Motor neuron (in vitro differentiated cells): ENCODE measurements at regions not wholly inside any gene's neighbourhood (a gene's known extent, or its start where the extent isn't known, plus 50 kb on each side); places are given as distances from the start of the nearest gene placed in this dataset.
"Not testable (repeated sequence)": the region's sequence is repeated elsewhere in the genome, so short reads cannot be mapped to it uniquely, and the experiment has no call there.

Source experiments
- ATAC-seq, 8 experiments: fragments of 200-7000 bp; cut with Tn5 transposase; replicated peaks in 6 of 8; 2 replicates each; pipeline ENCODE4 v1.8.0; 2021; ENCODE audit warnings: mild to moderate bottlenecking in 8 of 8, moderate library complexity in 8 of 8
- H3K27ac ChIP-seq, 2 donors: fragments of 250-450 bp; sonication (Bioruptor Pico); 2 replicates each; pipeline ENCODE4 v1.9.0; 2021; ENCODE audit warnings: antibody characterized with exemption in 2 of 2, mild to moderate bottlenecking in 2 of 2, moderate library complexity in 1 of 2
- H3K4me1 ChIP-seq, 2 donors: fragments of 250-450 bp; sonication (Bioruptor Pico); replicated peaks in 1 of 2; 2 replicates each; pipeline ENCODE4 v1.6.1; 2021; ENCODE audit warnings: antibody characterized with exemption in 2 of 2, mild to moderate bottlenecking in 2 of 2, moderate library complexity in 1 of 2
- H3K4me3 ChIP-seq, 5 donors: fragments of 250-450 bp; sonication (Bioruptor Pico); 2 replicates each; pipeline ENCODE4 v1.9.0; 2021; ENCODE audit warnings: antibody characterized with exemption in 5 of 5, mild to moderate bottlenecking in 5 of 5, moderate library complexity in 4 of 5
- WGBS, 10 experiments: fragments of 450-650 bp; shearing (Covaris generic); methylation state at CpG; one replicate each; pipeline ENCODE4 v1.0.0; 2022; 5-methylcytosine and 5-hydroxymethylcytosine counted together
- in situ Hi-C, 9 experiments: fragments of 400-800 bp; cut with MboI; loops; one replicate each; pipeline ENCODE4 v1.15.0; 2021; ENCODE audit warnings: low sequenced_read_pairs in 9 of 9, low pct_unique_long_range_greater_than_20kb in 2 of 9; ENCODE audit not compliant: unreplicated experiment in 9 of 9

DNA sequence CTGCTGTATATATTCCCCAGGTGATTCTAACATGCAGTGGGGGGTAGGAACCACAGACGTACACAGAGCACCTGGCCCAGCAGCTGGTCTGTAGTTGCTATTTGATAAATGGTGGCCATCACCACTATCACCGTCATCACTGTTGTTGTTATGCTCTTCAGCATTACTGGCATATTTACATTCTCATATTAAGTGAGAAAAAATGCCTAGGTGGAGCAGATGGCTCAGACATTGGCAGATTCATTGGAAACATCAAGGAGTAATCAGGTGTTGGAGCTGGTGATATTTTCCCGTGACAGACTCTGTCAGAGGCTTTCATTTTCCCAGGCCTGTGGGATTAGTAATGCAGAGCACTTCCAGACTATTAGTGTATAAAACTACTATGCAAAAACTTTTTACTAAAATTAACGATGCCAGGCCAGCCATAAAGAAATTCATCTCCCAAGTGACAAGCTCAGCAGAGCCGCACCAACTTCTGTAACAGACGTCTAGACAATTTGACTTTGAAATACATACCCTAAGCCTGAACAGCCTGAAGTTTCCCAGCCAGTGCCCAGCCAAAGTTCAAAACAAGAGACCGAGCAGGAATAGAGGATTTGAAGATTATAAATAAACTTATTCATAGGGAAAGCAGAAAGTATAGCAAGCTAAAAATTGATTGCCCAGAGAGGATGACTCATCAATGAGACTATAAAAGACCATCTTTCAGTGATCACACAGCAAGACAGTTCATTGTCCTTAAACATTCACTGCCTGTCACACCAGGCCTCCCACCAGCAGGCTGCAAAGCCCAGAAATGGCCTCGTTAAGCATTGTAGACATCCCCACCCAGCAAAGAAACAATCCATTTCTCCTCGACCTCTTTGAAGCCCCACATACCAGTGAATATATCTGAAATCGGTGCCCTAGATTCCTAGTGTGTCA, 247.4 kb upstream of the CHAC2 start:
- WGBS, 10 experiments = 5 to 66% (median 44%) methylated on average over 1 to 9 of the region's 10 CpGs; no CpG with 5 or more reads in 2 of the 10 experiments
- peak in 5 of 8 experiments; percentile 85 to 92 (median 86) for ATAC-seq
- Histone ChIP-seq H3K27ac (peak overlapping the region in 1 of 2 donors; percentile 19), H3K4me3 (no peak overlapping the region), H3K4me1 (peaks cover 27 to 31% of the 10 kb centered on the region in 2 donors)
- in situ Hi-C loops = no loop called here

- Histone ChIP-seq H3K4me3 (no peak overlapping the region), H3K4me1 (peaks cover 28 to 31% of the 10 kb centered on the region in 2 donors), H3K27ac (no peak overlapping the region)
- WGBS, 10 experiments = 58 to 100% (median 83%) methylated on average over 1 to 6 of the region's 7 CpGs; no CpG with 5 or more reads in 1 of the 10 experiments
- ATAC-seq = peak in 1 of 8 experiments; percentile 20
- in situ Hi-C loops = no loop called here
Observed at GRCh38 chr2:53517406-53517805, 250.2 kb upstream of the CHAC2 start.

DNA sequence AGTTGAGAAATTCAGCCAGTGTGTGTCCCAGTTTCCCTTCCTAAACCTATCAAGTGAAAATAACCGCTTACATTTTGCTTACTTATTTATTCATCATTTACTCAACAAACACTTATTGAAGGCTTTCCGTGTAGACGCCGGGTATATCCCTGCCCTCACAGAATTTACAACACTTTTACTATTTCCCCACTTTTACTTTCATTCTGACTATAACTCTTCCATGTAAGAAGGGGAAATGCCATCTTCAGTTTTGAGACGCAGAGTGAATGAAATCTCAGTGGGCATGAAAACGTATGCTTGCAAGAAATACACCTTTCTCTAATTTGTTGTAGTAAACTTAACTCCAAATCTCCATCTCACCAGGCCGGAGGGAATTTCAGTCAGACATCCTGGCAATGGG, 251.0 kb upstream of the CHAC2 start:
- H3K4me3 ChIP-seq = no peak overlapping the region
- 64 to 100% (median 95%) methylated on average over 1 to 7 of the region's 7 CpGs for WGBS, 10 experiments
- peaks cover 28 to 31% of the 10 kb centered on the region in 2 donors for H3K4me1 ChIP-seq
- H3K27ac ChIP-seq = no peak overlapping the region
- in situ Hi-C loops = no loop called here
- no peak for ATAC-seq

- peak; percentile 45 to 90 (median 70) for ATAC-seq
- WGBS, 10 experiments = 29 to 100% (median 60%) methylated on average over 1 to 6 of the region's 6 CpGs; no CpG with 5 or more reads in 1 of the 10 experiments
- H3K4me1 ChIP-seq = peaks cover 24 to 25% of the 10 kb centered on the region in 2 donors
- no peak overlapping the region for H3K27ac ChIP-seq
- no peak overlapping the region for H3K4me3 ChIP-seq
- in situ Hi-C loops = no loop called here
Observed at GRCh38 chr2:53515435-53516332, 251.9 kb upstream of the CHAC2 start.

GRCh38 chr2:53513167-53513666, 254.4 kb upstream of the CHAC2 start:
- no peak for ATAC-seq
- no peak overlapping the region for H3K4me3 ChIP-seq
- 36 to 100% (median 78%) methylated on average over 1 to 4 of the region's 4 CpGs for WGBS, 10 experiments
- no peak overlapping the region for H3K27ac ChIP-seq
- in situ Hi-C loops = no loop called here
- H3K4me1 ChIP-seq = peaks cover 12% of the 10 kb centered on the region in 2 donors

DNA sequence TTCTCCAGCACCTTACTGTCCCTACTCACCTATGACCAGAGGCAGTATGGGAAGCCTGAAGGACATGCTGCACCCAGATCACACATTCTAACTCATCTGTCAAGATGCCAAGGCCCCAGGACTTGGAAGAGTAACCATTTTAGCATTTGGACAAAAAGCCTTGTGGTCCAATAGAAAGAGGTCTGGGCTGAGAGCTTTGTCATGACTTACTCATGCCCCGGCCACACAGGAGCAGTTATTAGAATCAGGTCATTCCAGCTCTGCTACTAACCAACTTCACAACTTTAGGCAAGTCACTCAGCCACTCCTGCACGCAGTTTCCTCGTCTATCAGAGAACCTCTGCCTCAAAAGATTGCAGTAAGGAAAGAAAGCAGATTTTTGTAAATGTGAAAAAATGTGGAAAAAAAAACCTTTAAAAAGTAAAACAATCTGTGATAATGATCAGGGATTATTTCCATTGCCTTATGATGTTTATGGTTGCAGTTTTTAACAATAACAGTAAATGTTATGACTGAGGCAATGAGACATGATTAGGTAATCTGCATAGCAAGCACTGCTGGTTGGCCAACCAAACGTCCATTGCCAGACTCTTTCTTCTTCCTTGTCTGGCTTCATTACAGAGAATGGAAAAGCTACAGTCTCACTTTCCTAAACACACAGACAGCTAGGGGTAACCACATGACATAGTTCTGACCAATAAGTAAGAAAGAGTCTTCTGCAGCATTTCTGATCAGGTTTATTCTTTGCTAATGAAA, 255.4 kb upstream of the CHAC2 start:
- Histone ChIP-seq H3K4me1 (peaks cover 6 to 12% of the 10 kb centered on the region in 2 donors), H3K4me3 (no peak overlapping the region), H3K27ac (no peak overlapping the region)
- WGBS, 10 experiments = 20 to 100% (median 90%) methylated on average over 1 to 3 of the region's 4 CpGs; no CpG with 5 or more reads in 1 of the 10 experiments
- peak in 2 of 8 experiments; percentile 41 to 65 for ATAC-seq
- in situ Hi-C loops = no loop called here

DNA sequence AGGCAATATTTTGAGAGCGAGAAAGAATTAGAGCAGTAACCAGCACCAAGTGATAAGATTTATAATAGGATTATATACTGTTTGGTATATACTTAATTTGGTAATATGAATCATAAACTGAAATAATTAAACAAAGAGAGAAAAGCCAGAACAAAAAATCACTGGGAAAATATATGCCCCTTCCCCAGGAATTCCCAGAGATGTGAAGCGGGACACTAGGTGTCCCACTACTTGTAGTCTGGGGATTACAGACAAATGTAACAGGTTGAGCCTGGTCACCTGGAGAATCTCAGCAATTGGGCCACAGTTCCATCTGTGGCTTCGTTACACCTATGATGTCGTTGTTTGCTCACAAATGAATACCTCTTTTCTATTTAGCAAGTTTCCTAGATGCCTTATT, 256.1 kb upstream of the CHAC2 start:
- H3K4me3 ChIP-seq = no peak overlapping the region
- peaks cover 6 to 12% of the 10 kb centered on the region in 2 donors for H3K4me1 ChIP-seq
- no peak for ATAC-seq
- in situ Hi-C loops = no loop called here
- 78 to 100% (median 92%) methylated on average over 1 to 4 of the region's 4 CpGs; no CpG with 5 or more reads in 2 of the 10 experiments for WGBS, 10 experiments
- no peak overlapping the region for H3K27ac ChIP-seq

GRCh38 chr2:53510401-53510800, 257.2 kb upstream of the CHAC2 start:
- ATAC-seq = no peak
- WGBS, 10 experiments = 11 to 100% (median 66%) methylated on average over 1 to 4 of the region's 4 CpGs; no CpG with 5 or more reads in 2 of the 10 experiments
- in situ Hi-C loops = no loop called here
- no peak overlapping the region for H3K4me3 ChIP-seq
- peaks cover under 1 to 3% of the 10 kb centered on the region in 2 donors for H3K4me1 ChIP-seq
- H3K27ac ChIP-seq = no peak overlapping the region

DNA sequence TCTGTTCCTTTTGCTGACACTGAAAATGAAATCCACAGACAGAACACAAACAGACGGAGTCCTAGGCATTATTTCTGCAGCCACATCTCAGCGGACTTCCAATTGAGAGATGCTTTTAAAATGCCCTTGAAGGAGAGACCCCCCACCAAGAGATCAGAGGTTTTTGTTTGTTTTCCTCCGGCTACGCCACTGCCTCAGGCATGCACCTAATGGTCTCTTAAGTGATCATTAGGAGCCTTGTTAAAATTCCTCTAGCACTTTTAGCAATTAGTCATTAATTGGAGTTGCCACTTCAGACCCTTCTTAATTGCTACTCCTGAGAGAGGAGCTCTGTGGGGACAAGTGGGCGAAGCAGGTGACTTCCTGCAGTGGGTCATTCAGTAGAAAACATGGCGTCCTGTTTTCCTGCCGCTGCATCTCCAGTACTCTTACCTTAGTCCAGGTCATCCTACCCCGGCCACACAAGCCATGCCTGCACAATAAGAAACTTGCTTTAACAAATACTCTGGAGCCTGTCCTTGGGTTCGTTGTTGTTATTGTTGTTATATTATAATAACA, 257.7 kb upstream of the CHAC2 start:
- H3K4me3 ChIP-seq = no peak overlapping the region
- no peaks in the 10 kb centered on the region for H3K4me1 ChIP-seq
- ATAC-seq = no peak
- in situ Hi-C loops = no loop called here
- 48 to 100% (median 83%) methylated on average over 1 to 9 of the region's 9 CpGs for WGBS, 10 experiments
- no peak overlapping the region for H3K27ac ChIP-seq

- 29 to 100% (median 80%) methylated on average over 1 to 3 of the region's 3 CpGs; no CpG with 5 or more reads in 2 of the 10 experiments for WGBS, 10 experiments
- Histone ChIP-seq H3K27ac (no peak overlapping the region), H3K4me1 (no peaks in the 10 kb centered on the region), H3K4me3 (no peak overlapping the region)
- no peak for ATAC-seq
- in situ Hi-C loops = no loop called here
Observed at GRCh38 chr2:53508667-53509066, 258.9 kb upstream of the CHAC2 start.

GRCh38 chr2:53507070-53507469, 260.5 kb upstream of the CHAC2 start:
- in situ Hi-C loops, H3K27ac ChIP-seq, H3K4me1 ChIP-seq, H3K4me3 ChIP-seq: not testable (repeated sequence)
- peak in 2 of 8 experiments; percentile 28 to 32 for ATAC-seq
- 20 to 90% (median 81%) methylated on average over 1 to 3 of the region's 3 CpGs; no CpG with 5 or more reads in 1 of the 10 experiments for WGBS, 10 experiments

DNA sequence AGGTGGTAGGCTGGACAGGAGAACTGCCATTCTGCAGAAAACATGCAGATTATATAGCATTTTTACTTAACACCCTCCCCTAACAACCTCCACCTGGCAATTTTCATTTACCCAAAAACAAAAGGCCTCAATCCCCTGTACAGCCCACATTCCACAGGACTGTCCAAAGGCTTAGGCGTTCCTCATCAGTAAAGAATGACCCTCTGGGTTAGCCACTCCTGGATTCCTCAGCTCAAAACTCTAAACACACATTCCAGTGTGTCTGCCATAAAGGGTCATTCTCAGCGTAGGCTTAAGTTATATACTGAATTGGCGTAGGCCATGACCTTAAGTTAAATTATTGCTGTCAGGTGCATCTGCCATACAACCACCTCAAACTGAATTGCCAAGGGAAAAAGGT, 261.8 kb upstream of the CHAC2 start:
- peak in 1 of 8 experiments; percentile 55 for ATAC-seq
- Histone ChIP-seq H3K4me1 (no peaks in the 10 kb centered on the region), H3K27ac (no peak overlapping the region), H3K4me3 (no peak overlapping the region)
- WGBS, 10 experiments = 0 to 75% (median 57%) methylated on average over 1 to 3 of the region's 3 CpGs; no CpG with 5 or more reads in 4 of the 10 experiments
- in situ Hi-C loops = no loop called here
